Fibroblast of lung (primary cell): ENCODE measurements at regions not wholly inside any gene's neighbourhood (a gene's known extent, or its start where the extent isn't known, plus 50 kb on each side); places are given as distances from the start of the nearest gene placed in this dataset.

Source experiments
- EZH2 ChIP-seq: IDR thresholded peaks from 2 replicates; pipeline ENCODE4 v1.5.1; 2012; ENCODE audit warnings: low read length, control low read depth, mild to moderate bottlenecking; ENCODE audit errors: missing control alignments
- TF ChIP-seq, protein P1 (sequence below), 2 donors: IDR thresholded peaks in 1 of 2; conservative IDR thresholded peaks in 1 of 2; 1 replicate in 1 of 2; 2 replicates in 1 of 2; pipeline ENCODE4 v1.5.1; 2011 to 2012; ENCODE audit warnings: low read length in 2 of 2, control low read depth in 1 of 2, inconsistent platforms in 1 of 2, low read depth in 1 of 2, mild to moderate bottlenecking in 1 of 2

DNA sequence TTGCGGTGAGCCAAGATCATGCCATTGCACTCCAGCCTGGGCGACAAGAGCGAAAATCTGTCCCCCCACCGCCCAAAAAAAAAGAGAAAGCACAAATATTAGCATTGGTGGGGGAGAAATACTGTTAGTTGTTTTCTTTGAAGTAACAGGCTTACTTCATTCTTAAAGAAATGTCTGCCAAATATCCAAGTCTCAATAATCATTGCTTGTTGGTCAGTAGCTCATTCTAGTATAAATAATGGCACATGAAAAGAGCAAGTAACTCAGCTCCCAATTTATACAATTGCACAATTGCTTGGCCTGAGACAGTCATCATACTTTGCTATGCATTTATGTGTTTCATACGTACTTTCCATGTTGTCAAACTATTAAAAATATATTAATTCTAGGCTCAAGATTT, 499.2 kb upstream of the PLXNA2 start:
- TF ChIP-seq, protein P1, sequence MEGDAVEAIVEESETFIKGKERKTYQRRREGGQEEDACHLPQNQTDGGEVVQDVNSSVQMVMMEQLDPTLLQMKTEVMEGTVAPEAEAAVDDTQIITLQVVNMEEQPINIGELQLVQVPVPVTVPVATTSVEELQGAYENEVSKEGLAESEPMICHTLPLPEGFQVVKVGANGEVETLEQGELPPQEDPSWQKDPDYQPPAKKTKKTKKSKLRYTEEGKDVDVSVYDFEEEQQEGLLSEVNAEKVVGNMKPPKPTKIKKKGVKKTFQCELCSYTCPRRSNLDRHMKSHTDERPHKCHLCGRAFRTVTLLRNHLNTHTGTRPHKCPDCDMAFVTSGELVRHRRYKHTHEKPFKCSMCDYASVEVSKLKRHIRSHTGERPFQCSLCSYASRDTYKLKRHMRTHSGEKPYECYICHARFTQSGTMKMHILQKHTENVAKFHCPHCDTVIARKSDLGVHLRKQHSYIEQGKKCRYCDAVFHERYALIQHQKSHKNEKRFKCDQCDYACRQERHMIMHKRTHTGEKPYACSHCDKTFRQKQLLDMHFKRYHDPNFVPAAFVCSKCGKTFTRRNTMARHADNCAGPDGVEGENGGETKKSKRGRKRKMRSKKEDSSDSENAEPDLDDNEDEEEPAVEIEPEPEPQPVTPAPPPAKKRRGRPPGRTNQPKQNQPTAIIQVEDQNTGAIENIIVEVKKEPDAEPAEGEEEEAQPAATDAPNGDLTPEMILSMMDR (conservative IDR thresholded peaks at IDR 0.05 in 1 of 2, IDR thresholded peaks at IDR 0.05 in 1 of 2; ENCODE audit: low read depth in 1 of 2, low read length in 2 of 2): no peak
- TF ChIP-seq EZH2: no peak
